K562 (cell line): ENCODE measurements at regions not wholly inside any gene's neighbourhood (a gene's known extent, or its start where the extent isn't known, plus 50 kb on each side); places are given as distances from the start of the nearest gene placed in this dataset.

Experiments used
- ATAC-seq: fragments of 200-7000 bp; cut with Tn5 transposase; 3 replicates; pipeline ENCODE4 v1.9.1; 2020; ENCODE audit warnings: moderate library complexity
- BruUV-seq: library from RNA; stranded (reverse); fragments of 400-500 nt; replicated peaks from 2 replicates; lab custom pipeline; 2021; lab: Mats Ljungman, UMichigan
- CTCF ChIA-PET: fragments of 300-600 bp; formaldehyde crosslinking; extraction: SDS; loops from one replicate; lab custom pipeline; 2021; ENCODE audit warnings: low intra/inter-chr PET ratio; lab: Yijun Ruan, JAX
- POLR2A ChIA-PET: fragments of 300-600, 350-650 bp; sonication (Branson Sonifier 250); formaldehyde crosslinking; extraction: SDS; loops from one replicate; lab custom pipeline; 2021; ENCODE audit warnings: antibody characterized with exemption, inconsistent platforms; lab: Yijun Ruan, JAX
- DNase-seq, 4 experiments: peaks; one replicate each; pipeline versions ENCODE4 v3.0.0 to v3.0.0-alpha.2; 2011 to 2018; ENCODE audit warnings: low spot score in 3 of 4, mixed read lengths in 3 of 4; ENCODE audit errors: extremely low read depth in 1 of 4
- FAIRE-seq: peaks from 2 replicates; lab custom pipeline; 2011; peaks lifted over from hg19 to GRCh38; lab: Jason Lieb, UNC
- H2AFZ ChIP-seq: 2 replicates; pipeline ENCODE4 v1.6.0; 2011; ENCODE audit warnings: low read depth, low read length, control low read depth, inconsistent platforms
- H3K27ac ChIP-seq: fragments of 200-600 bp; 3 replicates; pipeline ENCODE4 v1.8.0; 2011; ENCODE audit warnings: low read depth, mild to moderate bottlenecking, control low read depth, inconsistent platforms, low read length, moderate library complexity, mixed read lengths; ENCODE audit errors: extremely low read depth
- H3K27me3 ChIP-seq, 2 experiments: fragments of 300-600 bp in 1 of 2; 2 replicates in 1 of 2; 3 replicates in 1 of 2; pipeline versions ENCODE4 v1.6.0 to v1.8.0; 2011; ENCODE audit warnings: inconsistent platforms in 2 of 2, low read length in 2 of 2, mild to moderate bottlenecking in 1 of 2, mixed read lengths in 1 of 2, moderate library complexity in 1 of 2; ENCODE audit not compliant: control insufficient read depth in 2 of 2, insufficient read depth in 2 of 2
- H3K36me3 ChIP-seq: fragments of 300-600 bp; 3 replicates; pipeline ENCODE4 v1.8.0; 2011; ENCODE audit warnings: mild to moderate bottlenecking, low read length, inconsistent platforms; ENCODE audit not compliant: control insufficient read depth, insufficient read depth
- H3K4me1 ChIP-seq, 2 experiments: fragments of 200-600 bp in 1 of 2; replicated peaks in 1 of 2; 2 replicates in 1 of 2; 3 replicates in 1 of 2; pipeline versions ENCODE4 v1.5.1 to v1.8.0; 2011; ENCODE audit warnings: inconsistent platforms in 2 of 2, low read length in 2 of 2, mild to moderate bottlenecking in 1 of 2, mixed read lengths in 1 of 2, moderate library complexity in 1 of 2; ENCODE audit not compliant: control insufficient read depth in 2 of 2, insufficient read depth in 2 of 2
- H3K4me2 ChIP-seq: 2 replicates; pipeline ENCODE4 v1.6.1; 2011; ENCODE audit warnings: low read length, control low read depth, inconsistent platforms, mixed read lengths; ENCODE audit not compliant: insufficient read depth
- H3K4me3 ChIP-seq: fragments of 200-600 bp; sonication (generic), shearing (Covaris generic); 2 replicates; pipeline ENCODE4 v1.5.1; 2016; ENCODE audit warnings: control low read depth, inconsistent platforms
- H3K79me2 ChIP-seq: fragments of 200-600 bp; 3 replicates; pipeline ENCODE4 v1.8.0; 2011; ENCODE audit warnings: low read length, inconsistent platforms; ENCODE audit not compliant: control insufficient read depth, insufficient read depth
- H3K9ac ChIP-seq, 2 experiments: 2 replicates each; pipeline versions ENCODE4 v1.6.0 to v1.6.1; 2011; ENCODE audit warnings: low read depth in 2 of 2, low read length in 2 of 2, control low read depth in 1 of 2, inconsistent platforms in 1 of 2, mild to moderate bottlenecking in 1 of 2, mixed read lengths in 1 of 2; ENCODE audit not compliant: insufficient read depth in 1 of 2
- H3K9me1 ChIP-seq: one replicate; pipeline ENCODE4 v1.6.0; 2011; ENCODE audit warnings: inconsistent platforms, mild to moderate bottlenecking, low read length, moderate library complexity; ENCODE audit not compliant: control insufficient read depth, insufficient read depth
- H3K9me3 ChIP-seq: replicated peaks from 2 replicates; pipeline ENCODE4 v1.5.1; 2011; ENCODE audit warnings: low read depth, low read length, inconsistent platforms; ENCODE audit not compliant: control insufficient read depth, insufficient read depth
- H4K20me1 ChIP-seq: replicated peaks from 2 replicates; pipeline ENCODE4 v1.6.1; 2011; ENCODE audit warnings: low read length, inconsistent platforms, mixed read lengths; ENCODE audit not compliant: control insufficient read depth, insufficient read depth
- CREB3 ChIP-seq: fragments of 450-650 bp; conservative IDR thresholded peaks from 2 replicates; pipeline ENCODE4 v1.6.1; 2016; ENCODE audit warnings: missing genetic modification characterization, low read depth, mild to moderate bottlenecking, missing compliant biosample characterization, moderate library complexity
- DEAF1 ChIP-seq: fragments of 450-650 bp; formaldehyde crosslinking; IDR thresholded peaks from 2 replicates; pipeline ENCODE4 v1.4.0; 2020; ENCODE audit warnings: mild to moderate bottlenecking, moderate library complexity
- ERF ChIP-seq: fragments of 450-650 bp; formaldehyde crosslinking; IDR thresholded peaks from 2 replicates; pipeline ENCODE4 v1.4.0; 2020; ENCODE audit warnings: mild to moderate bottlenecking, mixed read lengths
- FOXK1 ChIP-seq: sonication (generic); formaldehyde crosslinking; IDR thresholded peaks from 2 replicates; pipeline ENCODE4 v1.8.0; 2022; ENCODE audit warnings: missing genetic modification reagents, mild to moderate bottlenecking, borderline replicate concordance
- HBP1 ChIP-seq: fragments of 450-650 bp; formaldehyde crosslinking; IDR thresholded peaks from 2 replicates; pipeline ENCODE4 v1.4.0; 2022; ENCODE audit warnings: missing genetic modification characterization
- NFRKB ChIP-seq: fragments of 450-650 bp; IDR thresholded peaks from 2 replicates; pipeline ENCODE4 v1.6.1; 2016; ENCODE audit warnings: low read depth
- NUFIP1 ChIP-seq: fragments of 450-650 bp; IDR thresholded peaks from 2 replicates; pipeline ENCODE4 v1.6.1; 2018; ENCODE audit not compliant: partially characterized antibody
- PHF20 ChIP-seq: fragments of 450-650 bp; IDR thresholded peaks from 2 replicates; pipeline ENCODE4 v1.6.1; 2018; ENCODE audit not compliant: partially characterized antibody
- SRF ChIP-seq, 2 experiments: fragments of 250-450, 450-650 bp in 1 of 2; sonication (Bioruptor Pico) in 1 of 2; sonication (generic) in 1 of 2; formaldehyde crosslinking; IDR thresholded peaks; 2 replicates each; pipeline versions ENCODE4 v1.5.0 to v1.5.1; 2020 to 2022; ENCODE audit warnings: mild to moderate bottlenecking in 1 of 2, missing genetic modification reagents in 1 of 2
- TCFL5 ChIP-seq: fragments of 250-450 bp; sonication (Bioruptor Pico); conservative IDR thresholded peaks from 2 replicates; pipeline ENCODE4 v1.6.1; 2021; ENCODE audit warnings: mild to moderate bottlenecking, moderate library complexity, matching md5 sums
- TGIF2 ChIP-seq: sonication (generic); formaldehyde crosslinking; IDR thresholded peaks from 2 replicates; pipeline ENCODE4 v1.8.1; 2022; ENCODE audit warnings: mild to moderate bottlenecking, missing genetic modification reagents, moderate library complexity
- ZNF175 ChIP-seq: fragments of 200-800 bp; sonication (Bioruptor generic); IDR thresholded peaks from 2 replicates; pipeline ENCODE4 v1.6.1; 2016; ENCODE audit warnings: low read depth, mild to moderate bottlenecking, missing genetic modification characterization, missing compliant biosample characterization
- ZNF224 ChIP-seq: sonication (generic); formaldehyde crosslinking; IDR thresholded peaks from 2 replicates; pipeline ENCODE4 v1.8.0; 2022; ENCODE audit warnings: mild to moderate bottlenecking, missing genetic modification reagents
- ZNF253 ChIP-seq: fragments of 250-450 bp; sonication (Bioruptor Pico); conservative IDR thresholded peaks from 2 replicates; pipeline ENCODE4 v1.6.1; 2021; ENCODE audit warnings: mild to moderate bottlenecking
- ZNF316 ChIP-seq: fragments of 450-650 bp; IDR thresholded peaks from 2 replicates; pipeline ENCODE4 v1.6.1; 2016
- ZNF431 ChIP-seq: sonication (generic); formaldehyde crosslinking; IDR thresholded peaks from 2 replicates; pipeline ENCODE4 v1.8.0; 2022; ENCODE audit warnings: mild to moderate bottlenecking, missing genetic modification reagents
- ZNF436 ChIP-seq: fragments of 250-450, 450-650 bp; sonication (Bioruptor Pico); formaldehyde crosslinking; IDR thresholded peaks from 2 replicates; pipeline ENCODE4 v1.7.0; 2020; ENCODE audit warnings: mild to moderate bottlenecking
- WGBS: fragments of 100-300 bp; shearing (Covaris generic); methylation state at CpG from one replicate; pipeline ENCODE4 v1.1.6; 2016; ENCODE audit warnings: low coverage, mixed read lengths; ENCODE audit not compliant: insufficient coverage; ENCODE audit errors: missing lambda C conversion rate; 5-methylcytosine and 5-hydroxymethylcytosine counted together
- in situ Hi-C: fragments of 300-500 bp; cut with MboI; formaldehyde crosslinking; loops from 4 replicates; pipeline ENCODE4 v1.15.0; 2018; ENCODE audit warnings: inconsistent platforms, mixed read lengths
- intact Hi-C: fragments of 100-400 bp; cut with micrococcal nuclease; formaldehyde crosslinking; loops from 2 replicates; pipeline ENCODE4 v1.14.2; 2022

GRCh38 chr1:168960595-168960994 lies 145.9 kb upstream of the ATP1B1 start:
- in situ Hi-C loops: no loop called here
- H4K20me1 ChIP-seq: no peaks in the 10 kb centered on the region
- ChIA-PET CTCF (no interaction called here), POLR2A (interaction anchor here (0.7 to 0.8 kb wide), 2 partner anchors 11 to 83 kb away, joined by 3 to 4 read pairs; no protein-coding TSS in a partner anchor)
- H2AFZ ChIP-seq: no peak overlapping the region
- H3K4me1 ChIP-seq: no peaks in the 10 kb centered on the region
- BruUV-seq: no TSS peak
- intact Hi-C loops: no loop called here
- ATAC-seq (no peak), DNase-seq (no peak), FAIRE-seq (no peak)
- no peak overlapping the region for H3K4me2 ChIP-seq
- no peak overlapping the region for H3K4me3 ChIP-seq
- H3K27me3 ChIP-seq: no peaks in the 10 kb centered on the region; a peak in 2 of 5 replicates
- no peaks in the 10 kb centered on the region for H3K9me1 ChIP-seq
- H3K9ac ChIP-seq: no peak overlapping the region
- no peaks in the 10 kb centered on the region for H3K9me3 ChIP-seq
- TF ChIP-seq ZNF316: no peak
- TF ChIP-seq SRF (CRISPR knock-in tag; IDR thresholded peaks at IDR 0.05): no peak
- no peak for TF ChIP-seq ZNF224
- TF ChIP-seq FOXK1 (CRISPR knock-in tag): no peak
- TF ChIP-seq HBP1 (CRISPR knock-in tag): no peak
- no peak for TF ChIP-seq TCFL5 (CRISPR knock-in tag)
- TF ChIP-seq ZNF431: no peak
- no peak for TF ChIP-seq PHF20
- no peak for TF ChIP-seq CREB3 (tag)
- no peak for TF ChIP-seq ZNF253 (CRISPR knock-in tag)
- no peak for TF ChIP-seq ZNF436 (CRISPR knock-in tag)
- TF ChIP-seq ZNF175 (CRISPR knock-in tag): no peak
- TF ChIP-seq NUFIP1: no peak
- no peak for TF ChIP-seq NFRKB
- TF ChIP-seq DEAF1: no peak
- no peak for TF ChIP-seq TGIF2
- no peak for TF ChIP-seq ERF (CRISPR knock-in tag)
- no peak overlapping the region for H3K27ac ChIP-seq
- WGBS: 0% methylated on average over 1 of the region's 1 CpG
- H3K79me2 ChIP-seq: no peaks in the 10 kb centered on the region
- no peaks in the 10 kb centered on the region for H3K36me3 ChIP-seq
